Fibroblast of lung (primary cell): ENCODE measurements at regions not wholly inside any gene's neighbourhood (a gene's known extent, or its start where the extent isn't known, plus 50 kb on each side); places are given as distances from the start of the nearest gene placed in this dataset.

Experiments
- DNase-seq, 2 donors: peaks; one replicate each; pipeline versions ENCODE4 v3.0.0 to v3.0.0-alpha.2; 2010; ENCODE audit warnings: low read depth in 2 of 2
- H2AFZ ChIP-seq: 2 replicates; pipeline ENCODE4 v1.5.1; 2012; ENCODE audit warnings: low read length, control low read depth, inconsistent platforms
- H3K27ac ChIP-seq: 2 replicates; pipeline ENCODE4 v1.5.1; 2011; ENCODE audit warnings: low read length, control low read depth; ENCODE audit not compliant: insufficient read depth
- H3K27me3 ChIP-seq: 2 replicates; pipeline ENCODE4 v1.5.1; 2011; ENCODE audit warnings: mild to moderate bottlenecking, low read length; ENCODE audit not compliant: control insufficient read depth, insufficient read depth
- H3K36me3 ChIP-seq: 2 replicates; pipeline ENCODE4 v1.5.1; 2011; ENCODE audit warnings: low read length; ENCODE audit not compliant: control insufficient read depth, insufficient read depth
- H3K4me1 ChIP-seq: 2 replicates; pipeline ENCODE4 v1.5.1; 2011; ENCODE audit warnings: low read length; ENCODE audit not compliant: control insufficient read depth, insufficient read depth; ENCODE audit errors: extremely low read depth
- H3K4me2 ChIP-seq: 2 replicates; pipeline ENCODE4 v1.5.1; 2011; ENCODE audit warnings: low read length, control low read depth; ENCODE audit not compliant: insufficient read depth; ENCODE audit errors: extremely low read depth
- H3K4me3 ChIP-seq, 4 experiments: fragments of 200-600 bp in 1 of 4; sonication (generic) in 1 of 4; replicated peaks in 1 of 4; 2 replicates each; pipeline ENCODE4 v1.5.1; 2011 to 2016; ENCODE audit warnings: low read length in 4 of 4, low read depth in 3 of 4, mild to moderate bottlenecking in 3 of 4, control low read depth in 2 of 4, inconsistent platforms in 1 of 4, mixed read lengths in 1 of 4; ENCODE audit not compliant: insufficient read depth in 1 of 4; ENCODE audit errors: control extremely low read depth in 1 of 4
- H3K79me2 ChIP-seq: 2 replicates; pipeline ENCODE4 v1.5.1; 2012; ENCODE audit warnings: mild to moderate bottlenecking, low read length, inconsistent platforms; ENCODE audit not compliant: control insufficient read depth, insufficient read depth
- H3K9ac ChIP-seq: 2 replicates; pipeline ENCODE4 v1.5.1; 2011; ENCODE audit warnings: mild to moderate bottlenecking, low read length, control low read depth; ENCODE audit not compliant: insufficient read depth
- H3K9me3 ChIP-seq: 2 replicates; pipeline ENCODE4 v1.5.1; 2012; ENCODE audit warnings: low read depth, low read length; ENCODE audit not compliant: control insufficient read depth, insufficient read depth
- H4K20me1 ChIP-seq: 2 replicates; pipeline ENCODE4 v1.5.1; 2011; ENCODE audit warnings: low read length; ENCODE audit not compliant: control insufficient read depth, insufficient read depth; ENCODE audit errors: extremely low read depth
- CTCF ChIP-seq, 2 donors: IDR thresholded peaks in 1 of 2; conservative IDR thresholded peaks in 1 of 2; 1 replicate in 1 of 2; 2 replicates in 1 of 2; pipeline ENCODE4 v1.5.1; 2011 to 2012; ENCODE audit warnings: low read length in 2 of 2, control low read depth in 1 of 2, inconsistent platforms in 1 of 2, low read depth in 1 of 2, mild to moderate bottlenecking in 1 of 2
- EZH2 ChIP-seq: IDR thresholded peaks from 2 replicates; pipeline ENCODE4 v1.5.1; 2012; ENCODE audit warnings: low read length, control low read depth, mild to moderate bottlenecking; ENCODE audit errors: missing control alignments

- no peaks in the 10 kb centered on the region for H3K79me2 ChIP-seq
- H3K27ac ChIP-seq, result no peak overlapping the region
- H3K4me1 ChIP-seq, result no peaks in the 10 kb centered on the region
- H2AFZ ChIP-seq, result no peak overlapping the region
- DNase-seq, result no peak
- H4K20me1 ChIP-seq, result no peaks in the 10 kb centered on the region
- H3K4me3 ChIP-seq, result no peak overlapping the region
- H3K9ac ChIP-seq, result no peak overlapping the region
- H3K27me3 ChIP-seq, result no peaks in the 10 kb centered on the region
- no peak overlapping the region for H3K4me2 ChIP-seq
- no peaks in the 10 kb centered on the region for H3K9me3 ChIP-seq
- TF ChIP-seq EZH2, result no peak
- TF ChIP-seq CTCF (conservative IDR thresholded peaks at IDR 0.05 in 1 of 2, IDR thresholded peaks at IDR 0.05 in 1 of 2; ENCODE audit: low read depth in 1 of 2, low read length in 2 of 2), result no peak
- no peaks in the 10 kb centered on the region for H3K36me3 ChIP-seq
Observed at GRCh38 chr1:79430437-79430836, 423.9 kb upstream of the ADGRL4 start.

- H3K4me2 ChIP-seq, result no peak overlapping the region
- H3K27me3 ChIP-seq, result no peaks in the 10 kb centered on the region
- no peaks in the 10 kb centered on the region for H3K79me2 ChIP-seq
- H3K4me3 ChIP-seq, result no peak overlapping the region
- no peak for DNase-seq
- H2AFZ ChIP-seq, result no peak overlapping the region
- H3K36me3 ChIP-seq, result no peaks in the 10 kb centered on the region
- H4K20me1 ChIP-seq, result no peaks in the 10 kb centered on the region
- no peak overlapping the region for H3K27ac ChIP-seq
- H3K9ac ChIP-seq, result no peak overlapping the region
- TF ChIP-seq CTCF (conservative IDR thresholded peaks at IDR 0.05 in 1 of 2, IDR thresholded peaks at IDR 0.05 in 1 of 2; ENCODE audit: low read depth in 1 of 2, low read length in 2 of 2) (no peak), EZH2 (no peak)
- H3K9me3 ChIP-seq, result no peaks in the 10 kb centered on the region
- H3K4me1 ChIP-seq, result no peaks in the 10 kb centered on the region
Observed at GRCh38 chr1:79422726-79423125, 416.2 kb upstream of the ADGRL4 start.

GRCh38 chr1:79398501-79398900, 392.0 kb upstream of the ADGRL4 start:
- H3K36me3 ChIP-seq, result no peaks in the 10 kb centered on the region
- H3K9me3 ChIP-seq, result no peaks in the 10 kb centered on the region
- no peak overlapping the region for H3K4me2 ChIP-seq
- no peak overlapping the region for H3K4me3 ChIP-seq
- H2AFZ ChIP-seq, result no peak overlapping the region
- no peak overlapping the region for H3K27ac ChIP-seq
- H3K79me2 ChIP-seq, result no peaks in the 10 kb centered on the region
- H3K27me3 ChIP-seq, result no peaks in the 10 kb centered on the region
- no peaks in the 10 kb centered on the region for H3K4me1 ChIP-seq
- TF ChIP-seq CTCF (conservative IDR thresholded peaks at IDR 0.05 in 1 of 2, IDR thresholded peaks at IDR 0.05 in 1 of 2; ENCODE audit: low read depth in 1 of 2, low read length in 2 of 2), result no peak
- no peak for TF ChIP-seq EZH2
- no peak overlapping the region for H3K9ac ChIP-seq
- DNase-seq, result no peak
- no peaks in the 10 kb centered on the region for H4K20me1 ChIP-seq
